Thymus (tissue), 11 donors: ENCODE measurements at regions not wholly inside any gene's neighbourhood (a gene's known extent, or its start where the extent isn't known, plus 50 kb on each side); places are given as distances from the start of the nearest gene placed in this dataset.
"Not testable (repeated sequence)": the region's sequence is repeated elsewhere in the genome, so short reads cannot be mapped to it uniquely, and the experiment has no call there.

ENCODE experiments used
- DNase-seq, 9 donors: peaks; one replicate each; pipeline ENCODE4 v3.0.0-alpha.2; 2013; ENCODE audit warnings: low spot score in 9 of 9, low read depth in 6 of 9, missing footprints in 1 of 9
- H3K27ac ChIP-seq, 2 donors: one replicate each; pipeline ENCODE4 v1.5.1; 2013; ENCODE audit warnings: control low read depth in 1 of 2, low read depth in 1 of 2, low read length in 1 of 2, mild to moderate bottlenecking in 1 of 2, moderate library complexity in 1 of 2
- H3K27me3 ChIP-seq, 2 donors: one replicate each; pipeline ENCODE4 v1.5.1; 2013; ENCODE audit warnings: low read length in 1 of 2; ENCODE audit not compliant: control insufficient read depth in 2 of 2, insufficient read depth in 1 of 2
- H3K36me3 ChIP-seq, 2 donors: one replicate each; pipeline ENCODE4 v1.5.1; 2013; ENCODE audit warnings: low read length in 1 of 2, mild to moderate bottlenecking in 1 of 2, moderate library complexity in 1 of 2; ENCODE audit not compliant: control insufficient read depth in 2 of 2, insufficient read depth in 2 of 2
- H3K4me1 ChIP-seq, 2 donors: one replicate each; pipeline ENCODE4 v1.5.1; 2013; ENCODE audit warnings: low read length in 2 of 2; ENCODE audit not compliant: control insufficient read depth in 2 of 2, insufficient read depth in 2 of 2
- H3K4me3 ChIP-seq, 2 donors: one replicate each; pipeline ENCODE4 v1.5.1; 2013; ENCODE audit warnings: low read length in 2 of 2, control low read depth in 1 of 2, mild to moderate bottlenecking in 1 of 2
- H3K9me3 ChIP-seq, 2 donors: one replicate each; pipeline ENCODE4 v1.5.1; 2013; ENCODE audit warnings: low read length in 1 of 2, mild to moderate bottlenecking in 1 of 2; ENCODE audit not compliant: control insufficient read depth in 2 of 2, insufficient read depth in 1 of 2
- WGBS: extraction: QIAGEN DNeasy Blood & Tissue Kit; methylation state at CpG from one replicate; pipeline ENCODE4 v1.1.7; 2013; 5-methylcytosine and 5-hydroxymethylcytosine counted together
- donor health status: healthy.

GRCh38 chr12:17304503-17305347, 698.8 kb upstream of the LMO3 start:
- H3K27me3 ChIP-seq, result no peaks in the 10 kb centered on the region

GRCh38 chr12:17302001-17302400, 696.0 kb upstream of the LMO3 start:
- H3K9me3 ChIP-seq, result peaks cover 2 to 40% of the 10 kb centered on the region in 2 donors
- DNase-seq, result no peak
- H3K4me3 ChIP-seq, result no peak overlapping the region
- WGBS, result 95% methylated on average over 7 of the region's 7 CpGs
- no peak overlapping the region for H3K27ac ChIP-seq
- no peaks in the 10 kb centered on the region for H3K36me3 ChIP-seq
- H3K27me3 ChIP-seq, result no peaks in the 10 kb centered on the region
- no peaks in the 10 kb centered on the region for H3K4me1 ChIP-seq

More at GRCh38 chr12:17304503-17305347, 698.8 kb upstream of the LMO3 start:
- no peak for DNase-seq
- WGBS, result 88% methylated on average over 7 of the region's 7 CpGs
- H3K4me3 ChIP-seq, result no peak overlapping the region
- no peaks in the 10 kb centered on the region for H3K36me3 ChIP-seq
- no peak overlapping the region for H3K27ac ChIP-seq
- no peaks in the 10 kb centered on the region for H3K4me1 ChIP-seq
- peaks cover 0 to 27% of the 10 kb centered on the region in 2 donors for H3K9me3 ChIP-seq

- DNase-seq, result no peak
- Histone ChIP-seq H3K4me3 (no peak overlapping the region), H3K36me3 (no peaks in the 10 kb centered on the region), H3K27ac (no peak overlapping the region), H3K4me1 (no peaks in the 10 kb centered on the region), H3K9me3 (peaks cover 2 to 41% of the 10 kb centered on the region in 2 donors), H3K27me3 (no peaks in the 10 kb centered on the region)
- 92% methylated on average over 3 of the region's 3 CpGs for WGBS
Measured at GRCh38 chr12:17301544-17301943, 695.6 kb upstream of the LMO3 start.

- WGBS, result 83% methylated on average over 7 of the region's 7 CpGs
Measured at GRCh38 chr12:17296882-17297281, 690.9 kb upstream of the LMO3 start.

GRCh38 chr12:17286874-17287273, 680.9 kb upstream of the LMO3 start:
- Histone ChIP-seq H3K27ac (no peak overlapping the region), H3K27me3 (no peaks in the 10 kb centered on the region), H3K36me3 (no peaks in the 10 kb centered on the region), H3K9me3 (peaks cover 0 to 3% of the 10 kb centered on the region in 2 donors), H3K4me1 (no peaks in the 10 kb centered on the region), H3K4me3 (no peak overlapping the region)
- no peak for DNase-seq
- 94% methylated on average over 1 of the region's 1 CpG for WGBS

More at GRCh38 chr12:17296882-17297281, 690.9 kb upstream of the LMO3 start:
- Histone ChIP-seq H3K4me1 (no peaks in the 10 kb centered on the region), H3K27ac (no peak overlapping the region), H3K4me3 (no peak overlapping the region), H3K27me3 (no peaks in the 10 kb centered on the region), H3K36me3 (no peaks in the 10 kb centered on the region), H3K9me3 (peaks cover 2 to 38% of the 10 kb centered on the region in 2 donors)
- DNase-seq, result no peak

- no peaks in the 10 kb centered on the region for H3K36me3 ChIP-seq
- H3K4me1 ChIP-seq, result no peaks in the 10 kb centered on the region
- no peaks in the 10 kb centered on the region for H3K27me3 ChIP-seq
- H3K4me3 ChIP-seq, result no peak overlapping the region
- no peak overlapping the region for H3K27ac ChIP-seq
- 97% methylated on average over 1 of the region's 1 CpG for WGBS
- peaks cover 0 to 3% of the 10 kb centered on the region in 2 donors for H3K9me3 ChIP-seq
- DNase-seq, result no peak
Measured at GRCh38 chr12:17284873-17285272, 678.9 kb upstream of the LMO3 start.

- H3K4me3 ChIP-seq, result no peak overlapping the region
- H3K27ac ChIP-seq, result no peak overlapping the region
- no peaks in the 10 kb centered on the region for H3K27me3 ChIP-seq
- H3K9me3 ChIP-seq, result peaks cover 0 to 3% of the 10 kb centered on the region in 2 donors
- H3K4me1 ChIP-seq, result no peaks in the 10 kb centered on the region
- 95% methylated on average over 9 of the region's 9 CpGs for WGBS
- no peaks in the 10 kb centered on the region for H3K36me3 ChIP-seq
- no peak for DNase-seq
Measured at GRCh38 chr12:17283563-17283962, 677.6 kb upstream of the LMO3 start.

- not testable (repeated sequence) for H3K27me3 ChIP-seq, H3K4me1 ChIP-seq, H3K27ac ChIP-seq, H3K36me3 ChIP-seq, H3K4me3 ChIP-seq, H3K9me3 ChIP-seq, DNase-seq
Measured at GRCh38 chr12:17282169-17282568, 676.2 kb upstream of the LMO3 start.

- H3K27me3 ChIP-seq, result no peaks in the 10 kb centered on the region
- H3K36me3 ChIP-seq, result no peaks in the 10 kb centered on the region
- no peak overlapping the region for H3K27ac ChIP-seq
- H3K9me3 ChIP-seq, result peaks cover 0 to 3% of the 10 kb centered on the region in 2 donors
- H3K4me3 ChIP-seq, result no peak overlapping the region
- no peaks in the 10 kb centered on the region for H3K4me1 ChIP-seq
- no peak for DNase-seq
Measured at GRCh38 chr12:17278946-17279345, 673.0 kb upstream of the LMO3 start.
